GM12892 (cell line): ENCODE measurements at regions not wholly inside any gene's neighbourhood (a gene's known extent, or its start where the extent isn't known, plus 50 kb on each side); places are given as distances from the start of the nearest gene placed in this dataset.

ENCODE experiments used
- DNase-seq: peaks from one replicate; pipeline ENCODE4 v3.0.0; 2011; ENCODE audit not compliant: insufficient read length
- FAIRE-seq: peaks from 2 replicates; lab custom pipeline; 2011; peaks lifted over from hg19 to GRCh38; lab: Jason Lieb, UNC
- POLR2A ChIP-seq: IDR thresholded peaks from 2 replicates; pipeline ENCODE4 v1.6.1; 2011; ENCODE audit warnings: low read depth, low read length, control low read depth
- POLR2AphosphoS5 ChIP-seq: IDR thresholded peaks from 2 replicates; pipeline ENCODE4 v1.6.1; 2011; ENCODE audit warnings: low read depth, low read length, control low read depth
- TAF1 ChIP-seq: IDR thresholded peaks from 2 replicates; pipeline ENCODE4 v1.6.1; 2011; ENCODE audit warnings: low read depth, mild to moderate bottlenecking, control low read depth, low read length, borderline replicate concordance

DNA sequence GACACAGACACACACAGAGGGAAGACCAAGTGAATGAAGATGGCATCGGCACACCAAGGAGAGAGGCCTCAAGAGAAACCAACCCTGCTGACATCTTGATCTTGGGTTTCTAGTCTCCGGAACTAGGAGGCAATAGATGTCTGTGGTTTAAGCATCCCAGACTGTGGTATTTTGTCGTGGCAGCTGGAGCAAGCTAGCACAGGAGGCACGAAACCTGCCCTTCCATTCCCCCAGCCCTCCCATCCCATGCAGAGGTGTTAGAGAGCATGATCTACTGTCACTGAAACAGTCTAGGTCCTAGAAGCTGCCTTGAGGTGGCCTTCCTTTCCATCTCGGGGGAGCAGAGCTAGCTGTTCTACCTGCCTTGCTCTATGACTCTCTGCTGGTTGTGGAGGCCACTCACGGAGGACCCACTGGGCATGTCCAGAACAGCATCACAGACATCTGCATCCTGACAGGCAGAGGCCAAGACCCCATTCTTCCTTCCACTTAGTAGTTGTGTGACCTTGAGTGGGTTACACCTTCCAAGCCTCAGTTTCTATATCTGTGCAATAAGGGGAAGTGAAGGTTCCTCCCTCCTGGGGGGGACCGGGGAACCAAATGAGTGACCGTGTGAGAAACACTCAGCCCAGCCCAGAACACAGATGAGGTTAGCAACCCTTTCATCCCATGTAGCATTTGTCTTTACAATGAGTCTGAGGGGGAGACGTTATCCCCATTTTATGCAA lies 134.3 kb upstream of the BOD1 start:
- FAIRE-seq (no peak), DNase-seq (no peak)
- TF ChIP-seq POLR2AphosphoS5 (no peak), TAF1 (no peak), POLR2A (no peak)

DNA sequence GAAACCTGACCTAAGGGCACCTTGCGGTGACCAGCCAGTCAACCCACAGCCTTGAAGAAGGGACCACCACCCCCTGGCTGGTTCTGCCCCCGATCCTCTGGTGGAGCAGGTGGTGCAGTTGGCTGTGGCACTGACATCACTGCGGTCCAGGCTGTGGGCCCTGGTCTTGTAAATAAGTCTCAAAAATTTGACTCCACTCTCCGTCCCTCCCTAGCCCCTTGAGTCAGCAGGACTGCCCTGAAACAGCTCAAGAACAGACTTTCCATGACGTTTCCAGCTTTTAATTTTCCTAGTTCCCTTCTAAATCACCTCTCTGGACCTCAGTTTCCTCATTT lies 134.8 kb upstream of the BOD1 start:
- FAIRE-seq (no peak), DNase-seq (no peak)
- TF ChIP-seq POLR2A (no peak), POLR2AphosphoS5 (no peak), TAF1 (no peak)

DNA sequence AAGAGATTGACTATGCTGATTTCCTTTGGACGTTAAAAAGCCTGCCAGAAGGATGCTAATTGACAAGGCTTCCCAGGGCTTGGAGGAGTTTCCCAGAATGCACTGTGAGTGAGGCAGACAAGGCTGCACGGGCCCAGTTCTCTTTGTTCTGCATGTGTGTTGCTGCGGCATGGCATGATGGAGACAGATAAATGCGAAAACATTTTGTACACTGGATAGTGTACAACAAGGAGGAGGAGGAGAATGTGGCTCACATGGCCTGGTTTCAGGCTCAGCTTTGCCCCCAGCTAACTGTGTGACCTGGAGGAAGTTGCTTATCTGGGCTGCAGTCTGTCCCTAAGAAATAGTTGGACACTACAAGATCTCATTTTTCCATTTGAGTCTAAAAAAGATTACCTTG lies 135.5 kb upstream of the CPEB4 start:
- no peak for TF ChIP-seq POLR2AphosphoS5
- TF ChIP-seq TAF1 = no peak
- TF ChIP-seq POLR2A = no peak
- FAIRE-seq = no peak

DNA sequence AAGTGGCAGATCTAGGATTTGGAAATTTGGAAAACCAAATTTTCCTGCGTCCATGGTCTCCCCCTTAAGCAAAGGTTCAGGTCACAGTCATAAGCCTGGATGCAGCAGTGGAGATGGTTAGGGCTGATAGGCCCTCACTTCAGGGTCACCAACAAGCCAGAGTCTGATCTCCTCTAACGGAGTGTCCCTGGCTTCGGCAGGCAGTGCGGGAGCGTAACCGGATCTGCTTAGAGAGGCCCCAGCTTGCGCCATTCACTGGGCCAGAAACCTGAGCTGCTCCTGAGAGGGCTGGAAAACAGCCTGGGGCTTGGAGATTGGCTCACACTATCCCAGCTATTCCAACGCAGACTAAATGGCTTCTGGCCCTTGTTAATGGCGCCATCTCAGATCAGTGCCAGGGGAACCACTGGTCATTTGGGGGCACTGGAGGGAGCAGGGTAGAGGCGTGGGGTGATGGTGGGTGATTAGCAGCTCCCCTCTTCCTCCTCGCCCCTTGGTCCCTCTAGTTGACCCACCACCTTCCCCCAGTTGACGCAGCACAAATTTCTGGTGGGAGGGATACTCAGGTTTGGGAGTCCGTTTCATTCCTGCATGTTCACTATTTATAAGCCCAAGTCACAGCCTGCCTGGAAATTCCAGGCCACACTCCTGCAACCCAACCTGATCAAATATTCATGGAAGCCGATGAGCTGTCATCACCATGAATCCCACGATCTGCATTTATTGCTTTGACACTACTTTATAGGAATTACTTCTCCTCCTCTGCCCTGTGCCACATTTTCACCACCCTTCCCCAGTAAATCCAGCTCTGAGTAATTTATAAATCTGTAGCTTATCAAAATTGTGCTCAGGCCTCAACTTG lies 134.6 kb upstream of the CPEB4 start:
- no peak for TF ChIP-seq TAF1
- FAIRE-seq = no peak
- no peak for DNase-seq

More for the DNA sequence above, 135.5 kb upstream of the CPEB4 start:
- no peak for DNase-seq

DNA sequence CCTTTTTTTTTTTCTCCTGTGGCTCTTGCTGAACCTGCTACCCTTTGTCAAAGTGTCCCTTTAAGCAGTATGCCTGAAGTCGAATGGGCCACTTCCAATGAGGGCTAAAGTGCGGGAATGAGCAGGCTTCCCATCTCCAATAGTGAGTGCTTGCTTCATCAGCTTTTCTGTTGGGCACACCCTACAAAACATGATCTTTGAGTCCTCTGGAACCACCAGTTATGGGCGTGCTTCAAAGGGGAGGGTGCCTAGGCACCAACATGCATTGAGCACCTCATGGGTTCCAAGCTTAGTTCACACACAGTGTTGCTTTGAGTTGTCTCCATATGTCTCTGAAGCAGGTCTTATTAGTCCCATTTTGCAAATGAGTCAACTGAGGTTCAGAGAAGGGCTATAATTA lies 132.8 kb upstream of the CPEB4 start:
- TF ChIP-seq POLR2AphosphoS5 (no peak), POLR2A (no peak), TAF1 (no peak)
- FAIRE-seq (no peak), DNase-seq (no peak)

DNA sequence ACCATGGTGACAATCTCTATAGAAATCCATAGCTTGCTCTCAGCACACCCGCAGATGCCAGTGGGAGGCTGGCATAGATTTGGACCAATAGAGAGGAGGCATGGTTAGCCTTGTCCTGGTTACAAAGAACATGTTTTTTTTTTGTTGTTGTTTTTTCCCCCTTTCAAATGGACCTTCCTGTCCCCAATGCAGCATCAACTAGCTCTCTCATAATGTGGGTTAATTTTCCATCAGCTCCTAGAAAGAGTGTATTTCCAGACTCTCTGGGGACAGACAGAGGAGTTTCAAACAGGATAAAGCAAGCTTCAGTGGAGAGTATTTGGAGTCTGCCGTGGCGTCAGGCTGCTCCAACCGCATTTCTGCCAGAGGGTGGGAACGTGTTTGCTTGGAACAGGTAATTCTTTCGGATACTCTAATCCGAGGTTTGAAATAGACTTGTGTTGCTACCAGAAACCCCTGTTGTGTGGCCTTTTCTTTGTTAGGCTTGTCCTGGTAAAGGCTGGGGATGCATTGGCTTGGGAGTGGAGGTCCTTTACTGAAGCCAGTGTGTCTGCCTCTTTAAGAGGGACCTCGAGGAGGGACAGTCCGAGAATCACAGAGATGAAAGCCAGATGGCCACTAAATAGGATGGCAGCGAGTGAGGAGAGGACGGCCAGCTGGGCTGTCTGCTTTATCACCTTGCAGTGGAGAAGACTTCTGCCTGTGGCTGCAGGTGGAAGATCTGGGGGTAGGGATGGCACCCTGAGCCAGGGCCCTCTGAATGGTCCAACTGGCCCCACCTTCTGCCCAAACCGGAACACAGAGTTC lies 130.5 kb upstream of the CPEB4 start:
- TF ChIP-seq TAF1 (no peak), POLR2AphosphoS5 (no peak), POLR2A (no peak)
- FAIRE-seq = no peak
- DNase-seq = no peak

DNA sequence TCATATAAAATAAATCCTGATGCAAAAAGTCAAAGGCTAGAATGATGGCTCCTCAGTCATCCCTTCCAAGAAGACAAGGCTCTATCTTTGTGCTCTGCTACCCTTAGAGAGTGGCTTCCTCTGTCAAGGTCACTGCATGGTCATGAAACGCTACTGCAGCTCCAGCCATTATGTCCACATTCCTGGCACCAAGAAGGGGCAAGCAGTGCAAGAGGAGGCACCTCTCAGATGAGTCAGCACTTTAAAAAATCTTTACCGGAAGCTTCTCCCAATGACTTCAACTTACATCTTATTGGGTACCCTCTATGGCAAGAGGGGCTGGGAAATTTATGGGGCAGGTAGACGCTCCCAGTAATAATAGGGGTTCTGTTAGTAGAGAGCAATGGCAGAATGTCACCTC lies 129.5 kb upstream of the CPEB4 start:
- TF ChIP-seq POLR2A (no peak), TAF1 (no peak), POLR2AphosphoS5 (no peak)
- no peak for FAIRE-seq
- no peak for DNase-seq

DNA sequence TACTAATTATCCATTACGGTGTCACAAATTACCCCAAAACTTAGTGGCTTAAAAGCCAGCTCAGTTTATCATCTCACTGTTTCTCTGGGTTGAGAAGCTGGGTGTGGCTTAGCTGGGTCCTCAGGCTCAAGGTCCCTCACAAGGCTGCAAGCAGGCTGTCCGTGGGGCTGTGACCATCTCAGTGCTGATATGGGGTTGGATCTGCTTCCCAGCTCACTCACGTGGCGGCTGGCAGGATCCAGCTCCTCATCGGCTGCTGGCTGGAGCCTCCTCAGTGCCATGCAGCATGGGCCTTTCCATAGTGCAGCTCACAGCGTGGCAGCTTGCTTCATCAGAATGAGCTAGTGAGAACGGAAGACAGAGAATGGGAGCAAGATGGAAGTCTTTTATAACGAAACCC lies 128.5 kb upstream of the CPEB4 start:
- no peak for FAIRE-seq
- TF ChIP-seq POLR2A (no peak), POLR2AphosphoS5 (no peak), TAF1 (no peak)

DNA sequence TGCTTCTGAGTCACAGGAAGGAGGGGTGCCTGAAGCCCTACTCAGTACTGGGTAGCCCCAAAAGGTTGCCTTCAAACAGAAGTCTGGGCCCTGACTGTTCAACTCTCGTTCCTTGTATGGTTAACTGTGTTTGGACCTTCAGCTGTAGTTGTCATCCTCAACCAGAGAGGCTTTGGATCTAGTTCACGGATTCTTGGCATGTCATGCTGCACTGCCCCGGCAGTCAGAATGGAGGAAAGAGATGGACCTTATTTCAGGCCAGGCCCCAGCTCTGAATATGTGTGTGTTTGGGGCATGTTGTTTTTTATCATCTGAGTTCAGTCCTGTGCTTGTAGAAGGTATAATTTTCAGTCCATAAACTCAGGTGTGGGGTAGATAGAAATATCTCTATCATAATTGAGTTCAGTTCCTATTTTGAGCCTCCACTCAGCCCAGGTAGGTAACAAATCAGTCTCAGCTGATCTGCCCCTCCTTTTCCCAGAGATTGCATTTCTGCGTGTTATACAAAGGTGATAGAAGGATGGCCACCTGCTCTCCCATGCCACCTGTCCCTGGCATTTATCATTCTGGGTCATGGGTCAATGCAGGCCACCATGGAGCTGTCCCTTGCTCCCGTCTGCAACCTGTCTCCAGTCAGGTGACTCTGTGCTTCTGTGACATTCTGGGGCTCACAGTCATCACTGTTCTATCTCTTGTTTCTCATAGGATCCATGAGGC lies 127.5 kb upstream of the CPEB4 start:
- DNase-seq = no peak
- no peak for FAIRE-seq
- TF ChIP-seq POLR2A (no peak), TAF1 (no peak), POLR2AphosphoS5 (no peak)

More for the DNA sequence above, 128.5 kb upstream of the CPEB4 start:
- no peak for DNase-seq

DNA sequence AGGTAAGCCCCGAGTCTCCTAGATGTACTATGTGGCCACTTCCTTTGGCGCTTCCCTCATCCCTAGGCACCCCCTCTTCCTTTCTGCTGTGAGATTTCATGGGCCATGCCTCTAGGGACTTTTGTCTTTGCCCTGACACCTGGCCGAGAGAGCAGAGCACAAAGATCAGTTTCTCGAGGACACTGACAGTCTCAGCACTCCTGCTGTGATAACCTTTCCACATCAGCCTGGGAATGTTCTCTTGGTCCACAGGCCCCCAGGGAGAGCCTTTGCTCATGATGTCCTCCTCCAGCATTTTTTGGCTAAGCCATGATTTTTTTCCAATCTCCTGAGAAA lies 127.0 kb upstream of the CPEB4 start:
- TF ChIP-seq POLR2AphosphoS5 = no peak
- TF ChIP-seq TAF1 = no peak
- TF ChIP-seq POLR2A = no peak
- no peak for DNase-seq
- FAIRE-seq = no peak

DNA sequence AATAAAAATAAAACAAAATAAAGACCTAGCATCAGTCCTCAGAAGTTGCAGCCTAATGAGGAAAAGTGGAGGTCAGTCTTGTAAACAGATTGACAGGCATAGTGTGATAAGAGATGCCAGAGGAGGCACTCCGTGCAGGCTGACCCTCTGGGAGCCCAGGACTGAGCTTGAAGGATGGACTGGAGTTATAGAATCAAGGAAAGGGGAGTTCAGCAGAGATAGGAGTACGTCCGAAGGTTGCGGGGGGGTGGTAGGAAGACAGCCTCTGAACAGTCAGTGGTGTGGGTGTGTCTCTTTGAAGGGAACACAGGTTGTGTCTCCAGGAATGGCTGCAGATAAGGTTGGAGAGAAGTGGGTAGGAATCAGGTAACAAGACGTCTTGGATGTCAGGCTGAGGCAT lies 126.1 kb upstream of the CPEB4 start:
- no peak for FAIRE-seq
- DNase-seq = no peak
- TF ChIP-seq TAF1 = no peak
- no peak for TF ChIP-seq POLR2AphosphoS5
- TF ChIP-seq POLR2A = no peak
